ENCODE measurements at regions not wholly inside any gene's neighbourhood (a gene's known extent, or its start where the extent isn't known, plus 50 kb on each side); places are given as distances from the start of the nearest gene placed in this dataset.
A peak's percentile ranks its signal among the peaks of the same experiment; 100 is the strongest.
"Not testable (repeated sequence)": the region's sequence is repeated elsewhere in the genome, so short reads cannot be mapped to it uniquely, and the experiment has no call there.

DNA sequence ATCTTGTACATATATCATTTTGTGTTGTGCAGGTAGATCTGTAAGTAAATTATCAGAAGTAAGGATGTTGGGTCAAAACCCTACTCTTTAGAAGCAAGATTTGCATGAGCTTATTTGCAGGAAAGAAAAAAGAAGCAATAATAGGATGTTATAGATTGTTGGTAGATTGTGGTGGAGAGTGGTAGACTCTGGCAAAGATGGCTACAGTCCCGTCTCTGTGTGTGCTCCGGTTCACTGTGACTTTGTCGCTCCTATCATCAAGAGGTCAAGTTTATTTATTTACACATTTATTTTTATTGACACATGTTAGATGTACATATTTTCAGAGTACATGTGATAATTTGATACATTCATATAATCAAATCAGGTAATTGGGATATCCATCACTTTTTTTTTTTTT, 81.0 kb upstream of the NDUFV2 start:
- H3K4me1 Mint-ChIP-seq (ENCODE audit: unreplicated experiment): peaks cover 6% of the 10 kb centered on the region
- H3K4me3 Mint-ChIP-seq: no peak overlapping the region
- no peak overlapping the region for H3K27ac Mint-ChIP-seq
- TF ChIP-seq, protein P1, sequence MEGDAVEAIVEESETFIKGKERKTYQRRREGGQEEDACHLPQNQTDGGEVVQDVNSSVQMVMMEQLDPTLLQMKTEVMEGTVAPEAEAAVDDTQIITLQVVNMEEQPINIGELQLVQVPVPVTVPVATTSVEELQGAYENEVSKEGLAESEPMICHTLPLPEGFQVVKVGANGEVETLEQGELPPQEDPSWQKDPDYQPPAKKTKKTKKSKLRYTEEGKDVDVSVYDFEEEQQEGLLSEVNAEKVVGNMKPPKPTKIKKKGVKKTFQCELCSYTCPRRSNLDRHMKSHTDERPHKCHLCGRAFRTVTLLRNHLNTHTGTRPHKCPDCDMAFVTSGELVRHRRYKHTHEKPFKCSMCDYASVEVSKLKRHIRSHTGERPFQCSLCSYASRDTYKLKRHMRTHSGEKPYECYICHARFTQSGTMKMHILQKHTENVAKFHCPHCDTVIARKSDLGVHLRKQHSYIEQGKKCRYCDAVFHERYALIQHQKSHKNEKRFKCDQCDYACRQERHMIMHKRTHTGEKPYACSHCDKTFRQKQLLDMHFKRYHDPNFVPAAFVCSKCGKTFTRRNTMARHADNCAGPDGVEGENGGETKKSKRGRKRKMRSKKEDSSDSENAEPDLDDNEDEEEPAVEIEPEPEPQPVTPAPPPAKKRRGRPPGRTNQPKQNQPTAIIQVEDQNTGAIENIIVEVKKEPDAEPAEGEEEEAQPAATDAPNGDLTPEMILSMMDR (conservative IDR thresholded peaks at IDR 0.05): no peak
- H3K9me3 Mint-ChIP-seq: peaks cover 4% of the 10 kb centered on the region
- no peaks in the 10 kb centered on the region for H3K27me3 Mint-ChIP-seq
- DNase-seq (ENCODE audit: extremely low spot score, unreplicated experiment): no peak
- peaks cover 3% of the 10 kb centered on the region for H3K36me3 Mint-ChIP-seq

DNA sequence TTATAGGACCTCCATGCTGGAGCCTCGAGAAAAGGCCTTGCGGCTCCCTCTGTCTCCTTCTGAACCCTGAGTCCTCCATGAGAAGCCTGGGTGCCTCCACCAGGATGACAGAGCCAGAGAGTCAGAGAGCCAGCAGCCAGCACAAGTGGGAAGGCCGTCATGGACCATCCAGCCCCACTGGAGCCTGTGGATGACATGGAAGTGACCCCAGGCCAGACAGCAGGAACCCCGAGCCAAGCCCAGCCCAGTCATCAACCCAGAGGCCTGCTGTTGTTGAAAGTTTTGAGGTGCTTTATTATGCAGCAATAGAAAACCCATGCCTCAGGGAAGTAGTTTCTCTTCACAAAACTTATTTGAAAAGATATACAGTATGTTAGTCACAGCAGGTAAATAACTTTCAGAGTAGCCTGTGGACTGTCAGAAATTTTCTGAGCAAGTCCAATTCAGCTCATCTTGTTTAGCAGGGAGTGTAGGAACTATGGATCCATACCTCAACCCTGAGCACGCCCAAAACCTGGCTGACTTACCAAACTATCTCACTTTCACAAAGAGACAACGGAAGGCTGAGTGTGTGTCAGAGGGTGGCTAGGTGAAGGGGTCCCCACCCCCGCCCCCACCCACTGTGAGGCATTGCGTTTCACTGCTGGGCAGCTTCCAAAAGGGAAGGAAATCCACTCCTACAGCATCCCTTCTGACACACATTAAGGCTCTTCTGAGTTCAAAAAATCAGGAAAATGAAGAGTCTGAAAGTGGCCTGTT, 79.9 kb upstream of the NDUFV2 start:
- Mint-ChIP-seq H3K27ac (no peak overlapping the region), H3K4me3 (no peak overlapping the region), H3K36me3 (peaks cover 3% of the 10 kb centered on the region), H3K4me1 (ENCODE audit: unreplicated experiment) (peaks cover 6% of the 10 kb centered on the region), H3K27me3 (no peaks in the 10 kb centered on the region), H3K9me3 (peaks cover 4% of the 10 kb centered on the region)
- TF ChIP-seq, protein P1 (conservative IDR thresholded peaks at IDR 0.05): no peak
- DNase-seq (ENCODE audit: extremely low spot score, unreplicated experiment): no peak

DNA sequence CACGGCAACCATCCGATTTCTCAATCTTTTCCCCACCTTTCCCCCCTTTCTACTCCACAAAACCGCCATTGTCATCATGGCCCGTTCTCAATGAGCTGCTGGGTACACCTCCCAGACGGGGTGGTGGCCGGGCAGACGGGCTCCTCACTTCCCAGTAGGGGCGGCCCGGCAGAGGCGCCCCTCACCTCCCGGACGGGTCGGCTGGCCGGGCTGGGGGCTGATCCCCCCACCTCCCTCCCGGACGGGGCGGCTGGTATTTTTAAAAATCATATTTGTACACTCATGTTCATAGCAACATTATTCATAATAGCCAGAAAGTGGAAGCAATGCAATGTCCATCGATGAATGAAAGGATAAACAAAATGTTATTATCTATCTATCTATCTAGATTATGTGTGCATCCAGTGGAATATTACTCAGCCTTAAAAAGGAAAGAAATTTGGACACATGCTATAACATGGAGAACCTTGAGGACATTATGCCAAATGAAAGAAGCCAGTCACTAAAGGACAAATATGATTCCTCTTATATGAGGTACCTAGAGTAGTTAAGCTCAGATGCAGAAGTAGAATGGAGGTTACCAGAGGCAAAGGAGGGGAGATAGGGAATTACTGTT, 78.4 kb upstream of the NDUFV2 start:
- H3K4me3 Mint-ChIP-seq; DNase-seq (ENCODE audit: extremely low spot score, unreplicated experiment); H3K4me1 Mint-ChIP-seq (ENCODE audit: unreplicated experiment); H3K27ac Mint-ChIP-seq; H3K36me3 Mint-ChIP-seq; H3K27me3 Mint-ChIP-seq; H3K9me3 Mint-ChIP-seq: not testable (repeated sequence)

DNA sequence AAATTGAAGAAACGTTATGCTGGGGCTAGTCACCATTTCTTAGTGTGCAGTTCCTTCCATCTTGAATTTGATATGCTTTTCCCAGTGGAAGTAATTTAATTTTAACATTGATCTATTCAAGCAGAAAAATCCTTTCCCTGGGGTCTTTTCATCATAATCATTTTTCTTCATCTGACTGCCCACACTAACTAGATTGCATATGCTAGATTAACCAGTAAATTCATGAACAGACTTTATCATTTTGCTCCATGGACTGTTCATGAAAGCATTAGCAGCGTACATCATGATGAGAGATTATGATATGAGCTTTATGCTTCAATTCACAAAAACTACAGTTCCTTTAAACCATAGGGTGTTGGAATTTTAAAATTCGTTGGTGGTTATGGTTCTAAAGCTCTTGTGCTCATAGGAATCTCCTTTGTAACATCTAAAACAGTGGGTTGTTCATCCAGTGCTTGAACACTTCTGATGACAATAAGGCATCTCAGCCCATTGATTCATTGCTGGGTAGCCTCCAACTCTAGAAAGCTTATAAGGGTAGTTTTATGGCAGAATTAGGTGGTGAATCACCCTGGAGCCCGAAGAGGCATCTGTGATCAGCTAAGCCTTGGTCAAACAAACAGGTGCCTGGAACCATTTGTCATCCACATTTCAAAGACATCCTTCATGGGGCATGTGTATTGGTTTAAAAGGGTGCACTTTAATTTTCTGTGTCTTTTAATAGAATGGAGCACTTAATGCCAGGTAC, 77.2 kb upstream of the NDUFV2 start:
- Mint-ChIP-seq H3K9me3 (no peaks in the 10 kb centered on the region), H3K27me3 (no peaks in the 10 kb centered on the region), H3K4me1 (ENCODE audit: unreplicated experiment) (peaks cover 6% of the 10 kb centered on the region), H3K36me3 (no peaks in the 10 kb centered on the region), H3K4me3 (no peak overlapping the region), H3K27ac (no peak overlapping the region)
- TF ChIP-seq, protein P1 (conservative IDR thresholded peaks at IDR 0.05): no peak
- DNase-seq (ENCODE audit: extremely low spot score, unreplicated experiment): no peak

DNA sequence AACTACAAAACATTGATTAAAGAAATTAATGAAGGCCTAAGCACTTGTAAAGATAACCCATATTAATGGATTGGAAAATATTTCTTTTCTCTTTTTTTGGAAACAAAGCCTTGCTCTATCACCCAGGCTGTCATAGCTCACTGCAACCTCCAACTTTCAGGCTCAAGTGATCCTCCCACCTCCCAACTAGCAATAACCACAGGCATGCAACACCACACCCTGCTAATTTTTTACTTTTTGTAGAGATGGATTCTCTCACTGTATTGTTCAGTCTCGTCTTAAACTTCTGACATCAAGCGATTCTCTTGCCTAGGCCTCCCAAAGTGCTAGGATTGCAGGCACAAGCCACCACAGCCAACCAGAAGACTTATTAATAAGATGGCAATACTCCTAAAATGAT, 73.4 kb upstream of the NDUFV2 start:
- Mint-ChIP-seq H3K9me3 (no peaks in the 10 kb centered on the region), H3K27me3 (no peaks in the 10 kb centered on the region), H3K36me3 (no peaks in the 10 kb centered on the region), H3K4me1 (ENCODE audit: unreplicated experiment) (no peaks in the 10 kb centered on the region), H3K27ac (peak overlapping the region; percentile 48), H3K4me3 (no peak overlapping the region)
- TF ChIP-seq, protein P1 (conservative IDR thresholded peaks at IDR 0.05): no peak
- DNase-seq (ENCODE audit: extremely low spot score, unreplicated experiment): no peak

DNA sequence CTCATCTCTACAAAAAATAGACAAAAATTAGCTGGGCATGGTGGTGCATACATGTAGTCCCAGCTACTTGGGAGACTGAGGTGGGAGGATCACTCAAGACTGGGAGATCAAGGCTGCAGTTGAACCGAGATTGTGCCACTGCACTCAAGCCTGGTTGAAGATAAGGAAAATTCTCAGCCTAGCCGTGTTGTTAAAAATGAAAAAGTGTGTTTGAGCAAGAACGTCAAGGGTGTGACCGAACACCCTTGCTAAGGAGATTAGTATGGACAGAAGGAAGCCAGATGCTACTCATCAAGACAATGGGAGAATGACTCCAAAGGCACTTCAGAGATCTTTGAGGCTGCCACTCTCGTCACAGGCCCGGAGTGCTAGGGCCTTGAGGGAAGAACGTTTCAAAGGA, 70.0 kb upstream of the NDUFV2 start:
- Mint-ChIP-seq H3K27me3 (no peaks in the 10 kb centered on the region), H3K4me3 (no peak overlapping the region), H3K27ac (no peak overlapping the region), H3K9me3 (no peaks in the 10 kb centered on the region), H3K4me1 (ENCODE audit: unreplicated experiment) (no peaks in the 10 kb centered on the region), H3K36me3 (no peaks in the 10 kb centered on the region)
- TF ChIP-seq, protein P1 (conservative IDR thresholded peaks at IDR 0.05): no peak
- no peak for DNase-seq (ENCODE audit: extremely low spot score, unreplicated experiment)
